GM19035 (cell line): ENCODE measurements at regions not wholly inside any gene's neighbourhood (a gene's known extent, or its start where the extent isn't known, plus 50 kb on each side); places are given as distances from the start of the nearest gene placed in this dataset.
"Not testable (repeated sequence)": the region's sequence is repeated elsewhere in the genome, so short reads cannot be mapped to it uniquely, and the experiment has no call there.

Source experiments
- ATAC-seq: cut with Tn5 transposase; IDR thresholded peaks from one replicate; pipeline ENCODE4 v1.9.1; 2021; ENCODE audit not compliant: unreplicated experiment

GRCh38 chr6:119526561-119527230 lies 177.1 kb upstream of the MAN1A1 start:
- no peak for ATAC-seq

- no peak for ATAC-seq
These were observed 174.8 kb upstream of the MAN1A1 start for GRCh38 chr6:119524410-119524809.

- no peak for ATAC-seq
These were observed 174.0 kb upstream of the MAN1A1 start for GRCh38 chr6:119523556-119523955.

GRCh38 chr6:119521251-119521650 lies 171.7 kb upstream of the MAN1A1 start:
- ATAC-seq = no peak

- no peak for ATAC-seq
These were observed 167.9 kb upstream of the MAN1A1 start for GRCh38 chr6:119517428-119517827.

GRCh38 chr6:119514345-119514744 lies 164.8 kb upstream of the MAN1A1 start:
- no peak for ATAC-seq

- no peak for ATAC-seq
These were observed 161.5 kb upstream of the MAN1A1 start for GRCh38 chr6:119511024-119511423.

GRCh38 chr6:119510246-119510645 lies 160.7 kb upstream of the MAN1A1 start:
- ATAC-seq = no peak

- no peak for ATAC-seq
These were observed 157.1 kb upstream of the MAN1A1 start for GRCh38 chr6:119506631-119507174.

GRCh38 chr6:119501798-119502483 lies 152.4 kb upstream of the MAN1A1 start:
- ATAC-seq = peak; percentile 79

GRCh38 chr6:119499797-119500196 lies 150.2 kb upstream of the MAN1A1 start:
- no peak for ATAC-seq

GRCh38 chr6:119497988-119498727 lies 148.6 kb upstream of the MAN1A1 start:
- ATAC-seq = no peak

- no peak for ATAC-seq
These were observed 145.7 kb upstream of the MAN1A1 start for GRCh38 chr6:119495230-119495683.

GRCh38 chr6:119493980-119494379 lies 144.4 kb upstream of the MAN1A1 start:
- no peak for ATAC-seq

- ATAC-seq = not testable (repeated sequence)
These were observed 141.6 kb upstream of the MAN1A1 start for GRCh38 chr6:119491112-119491511.

GRCh38 chr6:119490050-119490449 lies 140.5 kb upstream of the MAN1A1 start:
- not testable (repeated sequence) for ATAC-seq

- ATAC-seq = no peak
These were observed 135.0 kb upstream of the MAN1A1 start for GRCh38 chr6:119484598-119484997.

- no peak for ATAC-seq
These were observed 134.3 kb upstream of the MAN1A1 start for GRCh38 chr6:119483908-119484307.

- ATAC-seq = no peak
These were observed 133.3 kb upstream of the MAN1A1 start for GRCh38 chr6:119482850-119483285.

- no peak for ATAC-seq
These were observed 132.4 kb upstream of the MAN1A1 start for GRCh38 chr6:119481976-119482375.

- ATAC-seq = no peak
These were observed 131.5 kb upstream of the MAN1A1 start for GRCh38 chr6:119480961-119481497.
